K562 (cell line): ENCODE measurements at regions not wholly inside any gene's neighbourhood (a gene's known extent, or its start where the extent isn't known, plus 50 kb on each side); places are given as distances from the start of the nearest gene placed in this dataset.

Experiments used
- ATAC-seq: fragments of 200-7000 bp; cut with Tn5 transposase; 3 replicates; pipeline ENCODE4 v1.9.1; 2020; ENCODE audit warnings: moderate library complexity
- BruUV-seq: library from RNA; stranded (reverse); fragments of 400-500 nt; replicated peaks from 2 replicates; lab custom pipeline; 2021; lab: Mats Ljungman, UMichigan
- CTCF ChIA-PET: fragments of 300-600 bp; formaldehyde crosslinking; extraction: SDS; loops from one replicate; lab custom pipeline; 2021; ENCODE audit warnings: low intra/inter-chr PET ratio; lab: Yijun Ruan, JAX
- POLR2A ChIA-PET: fragments of 300-600, 350-650 bp; sonication (Branson Sonifier 250); formaldehyde crosslinking; extraction: SDS; loops from one replicate; lab custom pipeline; 2021; ENCODE audit warnings: antibody characterized with exemption, inconsistent platforms; lab: Yijun Ruan, JAX
- DNase-seq, 4 experiments: peaks; one replicate each; pipeline versions ENCODE4 v3.0.0 to v3.0.0-alpha.2; 2011 to 2018; ENCODE audit warnings: low spot score in 3 of 4, mixed read lengths in 3 of 4; ENCODE audit errors: extremely low read depth in 1 of 4
- FAIRE-seq: peaks from 2 replicates; lab custom pipeline; 2011; peaks lifted over from hg19 to GRCh38; lab: Jason Lieb, UNC
- H2AFZ ChIP-seq: 2 replicates; pipeline ENCODE4 v1.6.0; 2011; ENCODE audit warnings: low read depth, low read length, control low read depth, inconsistent platforms
- H3K27ac ChIP-seq: fragments of 200-600 bp; 3 replicates; pipeline ENCODE4 v1.8.0; 2011; ENCODE audit warnings: low read depth, mild to moderate bottlenecking, control low read depth, inconsistent platforms, low read length, moderate library complexity, mixed read lengths; ENCODE audit errors: extremely low read depth
- H3K27me3 ChIP-seq, 2 experiments: fragments of 300-600 bp in 1 of 2; 2 replicates in 1 of 2; 3 replicates in 1 of 2; pipeline versions ENCODE4 v1.6.0 to v1.8.0; 2011; ENCODE audit warnings: inconsistent platforms in 2 of 2, low read length in 2 of 2, mild to moderate bottlenecking in 1 of 2, mixed read lengths in 1 of 2, moderate library complexity in 1 of 2; ENCODE audit not compliant: control insufficient read depth in 2 of 2, insufficient read depth in 2 of 2
- H3K36me3 ChIP-seq: fragments of 300-600 bp; 3 replicates; pipeline ENCODE4 v1.8.0; 2011; ENCODE audit warnings: mild to moderate bottlenecking, low read length, inconsistent platforms; ENCODE audit not compliant: control insufficient read depth, insufficient read depth
- H3K4me1 ChIP-seq, 2 experiments: fragments of 200-600 bp in 1 of 2; replicated peaks in 1 of 2; 2 replicates in 1 of 2; 3 replicates in 1 of 2; pipeline versions ENCODE4 v1.5.1 to v1.8.0; 2011; ENCODE audit warnings: inconsistent platforms in 2 of 2, low read length in 2 of 2, mild to moderate bottlenecking in 1 of 2, mixed read lengths in 1 of 2, moderate library complexity in 1 of 2; ENCODE audit not compliant: control insufficient read depth in 2 of 2, insufficient read depth in 2 of 2
- H3K4me2 ChIP-seq: 2 replicates; pipeline ENCODE4 v1.6.1; 2011; ENCODE audit warnings: low read length, control low read depth, inconsistent platforms, mixed read lengths; ENCODE audit not compliant: insufficient read depth
- H3K4me3 ChIP-seq: fragments of 200-600 bp; sonication (generic), shearing (Covaris generic); 2 replicates; pipeline ENCODE4 v1.5.1; 2016; ENCODE audit warnings: control low read depth, inconsistent platforms
- H3K79me2 ChIP-seq: fragments of 200-600 bp; 3 replicates; pipeline ENCODE4 v1.8.0; 2011; ENCODE audit warnings: low read length, inconsistent platforms; ENCODE audit not compliant: control insufficient read depth, insufficient read depth
- H3K9ac ChIP-seq, 2 experiments: 2 replicates each; pipeline versions ENCODE4 v1.6.0 to v1.6.1; 2011; ENCODE audit warnings: low read depth in 2 of 2, low read length in 2 of 2, control low read depth in 1 of 2, inconsistent platforms in 1 of 2, mild to moderate bottlenecking in 1 of 2, mixed read lengths in 1 of 2; ENCODE audit not compliant: insufficient read depth in 1 of 2
- H3K9me1 ChIP-seq: one replicate; pipeline ENCODE4 v1.6.0; 2011; ENCODE audit warnings: inconsistent platforms, mild to moderate bottlenecking, low read length, moderate library complexity; ENCODE audit not compliant: control insufficient read depth, insufficient read depth
- H3K9me3 ChIP-seq: replicated peaks from 2 replicates; pipeline ENCODE4 v1.5.1; 2011; ENCODE audit warnings: low read depth, low read length, inconsistent platforms; ENCODE audit not compliant: control insufficient read depth, insufficient read depth
- H4K20me1 ChIP-seq: replicated peaks from 2 replicates; pipeline ENCODE4 v1.6.1; 2011; ENCODE audit warnings: low read length, inconsistent platforms, mixed read lengths; ENCODE audit not compliant: control insufficient read depth, insufficient read depth
- BRCA1 ChIP-seq, 2 experiments: fragments of 450-650 bp in 1 of 2; sonication (generic) in 1 of 2; formaldehyde crosslinking in 1 of 2; IDR thresholded peaks; 2 replicates each; pipeline versions ENCODE4 v1.5.0 to v1.6.1; 2017 to 2020; ENCODE audit warnings: mild to moderate bottlenecking in 1 of 2, missing genetic modification reagents in 1 of 2
- CREBBP ChIP-seq: IDR thresholded peaks from one replicate; pipeline ENCODE4 v1.6.1; 2012; ENCODE audit warnings: low read depth, mild to moderate bottlenecking, control low read depth, inconsistent platforms, low read length
- FOXJ3 ChIP-seq: sonication (generic); formaldehyde crosslinking; IDR thresholded peaks from 2 replicates; pipeline ENCODE4 v1.4.0; 2020; ENCODE audit warnings: mild to moderate bottlenecking, missing genetic modification reagents
- HNRNPL ChIP-seq: fragments of 200-400 bp; formaldehyde crosslinking; IDR thresholded peaks from 2 replicates; pipeline ENCODE4 v1.6.1; 2017; ENCODE audit warnings: low read depth, mild to moderate bottlenecking, low read length
- MBD2 ChIP-seq: sonication (generic); IDR thresholded peaks from 2 replicates; pipeline ENCODE4 v1.6.1; 2016; ENCODE audit warnings: low read depth, borderline replicate concordance
- POLR2G ChIP-seq: fragments of 200-400 bp; formaldehyde crosslinking; IDR thresholded peaks from 2 replicates; pipeline ENCODE4 v1.6.1; 2017; ENCODE audit warnings: low read depth, mild to moderate bottlenecking, antibody characterized with exemption, low read length, moderate library complexity
- RBM15 ChIP-seq: fragments of 200-400 bp; formaldehyde crosslinking; IDR thresholded peaks from 2 replicates; pipeline ENCODE4 v1.6.1; 2018; ENCODE audit warnings: mild to moderate bottlenecking, low read length, moderate library complexity; ENCODE audit not compliant: insufficient read depth
- RBM17 ChIP-seq: fragments of 200-400 bp; formaldehyde crosslinking; IDR thresholded peaks from 2 replicates; pipeline ENCODE4 v1.6.1; 2017; ENCODE audit warnings: low read depth, mild to moderate bottlenecking, low read length, borderline replicate concordance
- RFX5 ChIP-seq: IDR thresholded peaks from 2 replicates; pipeline ENCODE4 v1.6.1; 2011; ENCODE audit warnings: low read depth, mild to moderate bottlenecking, improper control_type of control experiment, low read length
- WHSC1 ChIP-seq: IDR thresholded peaks from one replicate; pipeline ENCODE4 v1.6.1; 2012; ENCODE audit warnings: low read length, control low read depth, inconsistent platforms
- ZC3H4 ChIP-seq: sonication (generic); formaldehyde crosslinking; IDR thresholded peaks from 2 replicates; pipeline ENCODE4 v1.9.0; 2021; ENCODE audit warnings: missing genetic modification reagents, borderline replicate concordance
- ZNF133 ChIP-seq: fragments of 250-450 bp; sonication (Bioruptor Pico); IDR thresholded peaks from 2 replicates; pipeline ENCODE4 v1.4.0; 2020; ENCODE audit warnings: mild to moderate bottlenecking
- ZZZ3 ChIP-seq: fragments of 450-650 bp; IDR thresholded peaks from 2 replicates; pipeline ENCODE4 v1.6.1; 2016; ENCODE audit warnings: antibody characterized with exemption, mild to moderate bottlenecking, moderate library complexity
- WGBS: fragments of 100-300 bp; shearing (Covaris generic); methylation state at CpG from one replicate; pipeline ENCODE4 v1.1.6; 2016; ENCODE audit warnings: low coverage, mixed read lengths; ENCODE audit not compliant: insufficient coverage; ENCODE audit errors: missing lambda C conversion rate; 5-methylcytosine and 5-hydroxymethylcytosine counted together
- in situ Hi-C: fragments of 300-500 bp; cut with MboI; formaldehyde crosslinking; loops from 4 replicates; pipeline ENCODE4 v1.15.0; 2018; ENCODE audit warnings: inconsistent platforms, mixed read lengths
- intact Hi-C: fragments of 100-400 bp; cut with micrococcal nuclease; formaldehyde crosslinking; loops from 2 replicates; pipeline ENCODE4 v1.14.2; 2022
- TF ChIP-seq, protein P1 (sequence below): fragments of 250-450 bp; sonication (Bioruptor Pico); IDR thresholded peaks from 2 replicates; pipeline ENCODE4 v1.4.0; 2020

DNA sequence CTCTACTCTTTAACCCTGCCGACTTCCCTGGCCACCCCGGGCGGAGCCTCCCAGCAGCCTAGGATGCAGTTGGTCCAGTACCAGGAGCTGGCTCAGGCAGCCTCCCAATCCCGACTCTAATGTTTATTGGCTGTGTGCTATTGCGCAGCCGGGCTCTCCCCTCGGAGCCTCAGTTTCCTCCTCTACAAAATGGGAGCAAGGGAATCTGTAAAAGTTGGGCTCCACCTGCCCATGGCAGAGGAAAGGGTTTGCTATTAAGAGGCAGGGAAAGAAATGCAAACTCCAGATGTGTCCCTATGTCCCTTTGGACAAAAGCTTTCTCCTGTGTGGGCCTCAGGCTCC, 140.8 kb upstream of the PJA1 start:
- peaks cover 0 to 12% of the 10 kb centered on the region in 2 experiments; a peak in 1 of 5 replicates for H3K27me3 ChIP-seq
- POLR2A ChIA-PET, result interaction anchor here (0.8 kb wide), 1 partner anchor 17 kb away, joined by 3 read pairs; no protein-coding TSS in a partner anchor
- H3K36me3 ChIP-seq, result no peaks in the 10 kb centered on the region
- no peak overlapping the region for H3K4me2 ChIP-seq
- H3K9me3 ChIP-seq, result no peaks in the 10 kb centered on the region
- H3K9ac ChIP-seq, result no peak overlapping the region
- no peak overlapping the region for H3K27ac ChIP-seq
- FAIRE-seq (no peak), ATAC-seq (no peak), DNase-seq (no peak)
- in situ Hi-C loops, result no loop called here
- no peaks in the 10 kb centered on the region for H3K9me1 ChIP-seq
- 4% methylated on average over 5 of the region's 7 CpGs for WGBS
- no peak overlapping the region for H3K4me3 ChIP-seq
- H3K79me2 ChIP-seq, result no peaks in the 10 kb centered on the region
- H3K4me1 ChIP-seq, result peaks cover 0 to 6% of the 10 kb centered on the region in 2 experiments; a peak in 1 of 5 replicates
- no peak overlapping the region for H2AFZ ChIP-seq
- CTCF ChIA-PET, result no interaction called here
- TF ChIP-seq WHSC1, result no peak
- no peak for TF ChIP-seq RBM15
- no peak for TF ChIP-seq RBM17
- no peak for TF ChIP-seq FOXJ3 (CRISPR knock-in tag)
- TF ChIP-seq CREBBP, result no peak
- TF ChIP-seq MBD2, result no peak
- no peak for TF ChIP-seq POLR2G
- no peak for TF ChIP-seq HNRNPL
- TF ChIP-seq ZZZ3, result no peak
- TF ChIP-seq ZNF133 (CRISPR knock-in tag), result no peak
- TF ChIP-seq ZC3H4 (CRISPR knock-in tag), result no peak
- no peak for TF ChIP-seq BRCA1 (IDR thresholded peaks at IDR 0.05)
- TF ChIP-seq BRCA1 (CRISPR knock-in tag; IDR thresholded peaks at IDR 0.05), result no peak
- TF ChIP-seq, protein P1, sequence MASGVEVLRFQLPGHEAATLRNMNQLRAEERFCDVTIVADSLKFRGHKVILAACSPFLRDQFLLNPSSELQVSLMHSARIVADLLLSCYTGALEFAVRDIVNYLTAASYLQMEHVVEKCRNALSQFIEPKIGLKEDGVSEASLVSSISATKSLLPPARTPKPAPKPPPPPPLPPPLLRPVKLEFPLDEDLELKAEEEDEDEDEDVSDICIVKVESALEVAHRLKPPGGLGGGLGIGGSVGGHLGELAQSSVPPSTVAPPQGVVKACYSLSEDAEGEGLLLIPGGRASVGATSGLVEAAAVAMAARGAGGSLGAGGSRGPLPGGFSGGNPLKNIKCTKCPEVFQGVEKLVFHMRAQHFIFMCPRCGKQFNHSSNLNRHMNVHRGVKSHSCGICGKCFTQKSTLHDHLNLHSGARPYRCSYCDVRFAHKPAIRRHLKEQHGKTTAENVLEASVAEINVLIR (CRISPR knock-in tag), result no peak
- no peak for TF ChIP-seq RFX5
- intact Hi-C loops, result no loop called here
- BruUV-seq, result no TSS peak
- H4K20me1 ChIP-seq, result 0 out of 2 replicates have a peak, but pooled peaks cover 3% of the 10 kb centered on the region
